GM23338 (cell line): ENCODE measurements at regions not wholly inside any gene's neighbourhood (a gene's known extent, or its start where the extent isn't known, plus 50 kb on each side); places are given as distances from the start of the nearest gene placed in this dataset.

Experiments used
- CREB1 ChIP-seq: fragments of 250-450 bp; sonication (Bioruptor Pico); IDR thresholded peaks from 2 replicates; pipeline ENCODE4 v1.5.0; 2020; ENCODE audit warnings: low read depth, mild to moderate bottlenecking, moderate library complexity
- ETS1 ChIP-seq: IDR thresholded peaks from 2 replicates; pipeline ENCODE4 v1.6.1; 2016; ENCODE audit warnings: antibody characterized with exemption
- EZH2 ChIP-seq: fragments of 200-600 bp; sonication (generic); IDR thresholded peaks from one replicate; pipeline ENCODE4 v1.8.0; 2017; ENCODE audit warnings: antibody characterized with exemption, mild to moderate bottlenecking, low read depth; ENCODE audit not compliant: unreplicated experiment
- REST ChIP-seq: IDR thresholded peaks from one replicate; pipeline ENCODE4 v1.6.1; 2018; ENCODE audit warnings: antibody characterized with exemption; ENCODE audit not compliant: unreplicated experiment
- STAT1 ChIP-seq: IDR thresholded peaks from one replicate; pipeline ENCODE4 v1.6.1; 2016; ENCODE audit warnings: antibody characterized with exemption; ENCODE audit not compliant: unreplicated experiment
- ZNF331 ChIP-seq: fragments of 250-450 bp; sonication (Bioruptor Pico); IDR thresholded peaks from 2 replicates; pipeline ENCODE4 v1.5.0; 2020; ENCODE audit warnings: low read depth, mild to moderate bottlenecking, moderate library complexity
- ZNF462 ChIP-seq: fragments of 250-450 bp; sonication (Bioruptor Pico); IDR thresholded peaks from 2 replicates; pipeline ENCODE4 v1.5.0; 2020; ENCODE audit warnings: mild to moderate bottlenecking, moderate library complexity

- TF ChIP-seq ZNF462 (CRISPR knock-in tag) (no peak), ZNF331 (CRISPR knock-in tag) (no peak), CREB1 (CRISPR knock-in tag) (no peak), REST (no peak), ETS1 (no peak), EZH2 (no peak), STAT1 (no peak)
Measured at GRCh38 chr5:67294266-67294938, 97.8 kb upstream of the CD180 start (continued).
